22Rv1 (cell line): ENCODE measurements at regions not wholly inside any gene's neighbourhood (a gene's known extent, or its start where the extent isn't known, plus 50 kb on each side); places are given as distances from the start of the nearest gene placed in this dataset.

Source experiments
- H3K27ac ChIP-seq: fragments of 450-650 bp; 2 replicates; pipeline ENCODE4 v1.5.1; 2017
- CTCF ChIP-seq: fragments of 450-650 bp; IDR thresholded peaks from 2 replicates; pipeline ENCODE4 v1.5.1; 2017; ENCODE audit warnings: mild to moderate bottlenecking
- ZFX ChIP-seq: fragments of 450-650 bp; IDR thresholded peaks from 2 replicates; pipeline ENCODE4 v1.6.1; 2017; ENCODE audit warnings: antibody characterized with exemption, borderline replicate concordance

- TF ChIP-seq CTCF (no peak), ZFX (no peak)
- no peak overlapping the region for H3K27ac ChIP-seq
These were observed 54.6 kb upstream of the OPN4 start for GRCh38 chr10:86599729-86600128.

GRCh38 chr10:86600296-86600695 lies 54.1 kb upstream of the OPN4 start:
- no peak for TF ChIP-seq CTCF
- TF ChIP-seq ZFX, result no peak
- H3K27ac ChIP-seq, result no peak overlapping the region

- TF ChIP-seq CTCF (no peak), ZFX (no peak)
These were observed 52.3 kb upstream of the OPN4 start for GRCh38 chr10:86601956-86602602.

GRCh38 chr10:86603256-86603655 lies 51.1 kb upstream of the OPN4 start:
- H3K27ac ChIP-seq, result no peak overlapping the region
- TF ChIP-seq ZFX, result no peak
- no peak for TF ChIP-seq CTCF

More at GRCh38 chr10:86601956-86602602, 52.3 kb upstream of the OPN4 start:
- no peak overlapping the region for H3K27ac ChIP-seq
